ENCODE measurements at regions not wholly inside any gene's neighbourhood (a gene's known extent, or its start where the extent isn't known, plus 50 kb on each side); places are given as distances from the start of the nearest gene placed in this dataset.

DNA sequence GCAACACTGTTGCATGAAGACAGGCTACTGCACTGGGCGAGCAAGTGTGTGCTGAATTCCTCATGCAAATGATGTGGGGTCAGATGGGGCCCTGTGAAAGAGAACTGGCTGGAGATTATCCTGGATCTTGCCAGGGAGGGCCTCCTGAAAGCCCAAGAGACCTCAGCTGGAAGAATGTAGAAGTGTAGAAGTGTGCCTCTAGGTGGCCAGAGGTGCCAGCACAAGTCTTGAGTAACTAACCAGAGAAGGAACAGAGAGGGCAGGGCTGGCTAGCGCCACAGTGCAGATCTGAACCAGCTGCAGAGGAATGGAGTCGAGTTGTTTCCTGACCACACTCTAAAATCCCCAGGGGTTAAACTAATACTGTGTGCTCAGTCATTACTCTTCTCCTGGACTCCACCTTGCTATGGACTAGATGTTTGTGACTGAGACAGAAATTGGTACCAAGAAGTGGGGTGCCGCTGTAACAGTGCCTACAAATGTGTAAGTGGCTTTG, 399.3 kb downstream of the LRATD1 start:
- CTCF ChIA-PET: interaction anchor here (0.7 to 0.9 kb wide), 2 partner anchors 28 to 561 kb away, joined by 3 read pairs; no protein-coding TSS in a partner anchor
- H3K9me2 ChIP-seq: no peaks in the 10 kb centered on the region
- H3K27ac ChIP-seq (ENCODE audit: low read depth in 2 of 2, low read length in 1 of 2): no peak overlapping the region
- no peak overlapping the region for H3K9ac ChIP-seq
- 12% methylated on average over 4 of the region's 4 CpGs for WGBS (ENCODE audit: low lambda C conversion rate)
- no peaks in the 10 kb centered on the region for H3K79me2 ChIP-seq (ENCODE audit: insufficient read depth)
- H3K9me3 ChIP-seq: no peaks in the 10 kb centered on the region
- no peak overlapping the region for H3K4me3 ChIP-seq (ENCODE audit: low read depth in 2 of 2, low read length in 1 of 2)
- no peak overlapping the region for H3K4me2 ChIP-seq
- no peaks in the 10 kb centered on the region; a peak in 1 of 4 replicates for H3K4me1 ChIP-seq (ENCODE audit: control insufficient read depth in 1 of 2, insufficient read depth in 2 of 2, low read depth in 1 of 2, low read length in 1 of 2)
- TF ChIP-seq FOXM1 (IDR thresholded peaks at IDR 0.05; ENCODE audit: low read depth): no peak
- no peak for TF ChIP-seq SMC3 (IDR thresholded peaks at IDR 0.05; ENCODE audit: low read depth, low read length)
- TF ChIP-seq JUND (IDR thresholded peaks at IDR 0.05): no peak
- TF ChIP-seq, protein P1, sequence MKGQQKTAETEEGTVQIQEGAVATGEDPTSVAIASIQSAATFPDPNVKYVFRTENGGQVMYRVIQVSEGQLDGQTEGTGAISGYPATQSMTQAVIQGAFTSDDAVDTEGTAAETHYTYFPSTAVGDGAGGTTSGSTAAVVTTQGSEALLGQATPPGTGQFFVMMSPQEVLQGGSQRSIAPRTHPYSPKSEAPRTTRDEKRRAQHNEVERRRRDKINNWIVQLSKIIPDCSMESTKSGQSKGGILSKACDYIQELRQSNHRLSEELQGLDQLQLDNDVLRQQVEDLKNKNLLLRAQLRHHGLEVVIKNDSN (IDR thresholded peaks at IDR 0.05; ENCODE audit: borderline replicate concordance, low read depth): no peak
- no peak for TF ChIP-seq GATA2 (CRISPR knock-in tag; IDR thresholded peaks at IDR 0.05)
- TF ChIP-seq FOSL2 (IDR thresholded peaks at IDR 0.05; ENCODE audit: borderline replicate concordance, low read depth): no peak
- no peak for TF ChIP-seq RAD21 (IDR thresholded peaks at IDR 0.05; ENCODE audit: low read length)
- TF ChIP-seq, protein P2, sequence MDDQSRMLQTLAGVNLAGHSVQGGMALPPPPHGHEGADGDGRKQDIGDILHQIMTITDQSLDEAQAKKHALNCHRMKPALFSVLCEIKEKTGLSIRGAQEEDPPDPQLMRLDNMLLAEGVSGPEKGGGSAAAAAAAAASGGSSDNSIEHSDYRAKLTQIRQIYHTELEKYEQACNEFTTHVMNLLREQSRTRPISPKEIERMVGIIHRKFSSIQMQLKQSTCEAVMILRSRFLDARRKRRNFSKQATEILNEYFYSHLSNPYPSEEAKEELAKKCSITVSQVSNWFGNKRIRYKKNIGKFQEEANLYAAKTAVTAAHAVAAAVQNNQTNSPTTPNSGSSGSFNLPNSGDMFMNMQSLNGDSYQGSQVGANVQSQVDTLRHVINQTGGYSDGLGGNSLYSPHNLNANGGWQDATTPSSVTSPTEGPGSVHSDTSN (IDR thresholded peaks at IDR 0.05): no peak
- TF ChIP-seq RXRA (IDR thresholded peaks at IDR 0.05; ENCODE audit: borderline replicate concordance, low read depth): no peak
- TF ChIP-seq, protein P3, sequence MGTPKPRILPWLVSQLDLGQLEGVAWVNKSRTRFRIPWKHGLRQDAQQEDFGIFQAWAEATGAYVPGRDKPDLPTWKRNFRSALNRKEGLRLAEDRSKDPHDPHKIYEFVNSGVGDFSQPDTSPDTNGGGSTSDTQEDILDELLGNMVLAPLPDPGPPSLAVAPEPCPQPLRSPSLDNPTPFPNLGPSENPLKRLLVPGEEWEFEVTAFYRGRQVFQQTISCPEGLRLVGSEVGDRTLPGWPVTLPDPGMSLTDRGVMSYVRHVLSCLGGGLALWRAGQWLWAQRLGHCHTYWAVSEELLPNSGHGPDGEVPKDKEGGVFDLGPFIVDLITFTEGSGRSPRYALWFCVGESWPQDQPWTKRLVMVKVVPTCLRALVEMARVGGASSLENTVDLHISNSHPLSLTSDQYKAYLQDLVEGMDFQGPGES (IDR thresholded peaks at IDR 0.05; ENCODE audit: low read depth, low read length): no peak
- no peak for TF ChIP-seq POLR2AphosphoS5 (IDR thresholded peaks at IDR 0.05; ENCODE audit: low read depth, low read length)
- TF ChIP-seq, protein P4, sequence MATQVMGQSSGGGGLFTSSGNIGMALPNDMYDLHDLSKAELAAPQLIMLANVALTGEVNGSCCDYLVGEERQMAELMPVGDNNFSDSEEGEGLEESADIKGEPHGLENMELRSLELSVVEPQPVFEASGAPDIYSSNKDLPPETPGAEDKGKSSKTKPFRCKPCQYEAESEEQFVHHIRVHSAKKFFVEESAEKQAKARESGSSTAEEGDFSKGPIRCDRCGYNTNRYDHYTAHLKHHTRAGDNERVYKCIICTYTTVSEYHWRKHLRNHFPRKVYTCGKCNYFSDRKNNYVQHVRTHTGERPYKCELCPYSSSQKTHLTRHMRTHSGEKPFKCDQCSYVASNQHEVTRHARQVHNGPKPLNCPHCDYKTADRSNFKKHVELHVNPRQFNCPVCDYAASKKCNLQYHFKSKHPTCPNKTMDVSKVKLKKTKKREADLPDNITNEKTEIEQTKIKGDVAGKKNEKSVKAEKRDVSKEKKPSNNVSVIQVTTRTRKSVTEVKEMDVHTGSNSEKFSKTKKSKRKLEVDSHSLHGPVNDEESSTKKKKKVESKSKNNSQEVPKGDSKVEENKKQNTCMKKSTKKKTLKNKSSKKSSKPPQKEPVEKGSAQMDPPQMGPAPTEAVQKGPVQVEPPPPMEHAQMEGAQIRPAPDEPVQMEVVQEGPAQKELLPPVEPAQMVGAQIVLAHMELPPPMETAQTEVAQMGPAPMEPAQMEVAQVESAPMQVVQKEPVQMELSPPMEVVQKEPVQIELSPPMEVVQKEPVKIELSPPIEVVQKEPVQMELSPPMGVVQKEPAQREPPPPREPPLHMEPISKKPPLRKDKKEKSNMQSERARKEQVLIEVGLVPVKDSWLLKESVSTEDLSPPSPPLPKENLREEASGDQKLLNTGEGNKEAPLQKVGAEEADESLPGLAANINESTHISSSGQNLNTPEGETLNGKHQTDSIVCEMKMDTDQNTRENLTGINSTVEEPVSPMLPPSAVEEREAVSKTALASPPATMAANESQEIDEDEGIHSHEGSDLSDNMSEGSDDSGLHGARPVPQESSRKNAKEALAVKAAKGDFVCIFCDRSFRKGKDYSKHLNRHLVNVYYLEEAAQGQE (IDR thresholded peaks at IDR 0.05; ENCODE audit: low read depth, low read length): no peak
- no peak for TF ChIP-seq TEAD4 (IDR thresholded peaks at IDR 0.05; ENCODE audit: borderline replicate concordance, insufficient read depth)
- TF ChIP-seq RFX5 (IDR thresholded peaks at IDR 0.05; ENCODE audit: low read length): no peak
- no peak for TF ChIP-seq MXI1 (IDR thresholded peaks at IDR 0.05; ENCODE audit: low read depth, low read length)
- no peak for TF ChIP-seq ELF1 (IDR thresholded peaks at IDR 0.05)
- TF ChIP-seq CHD2 (IDR thresholded peaks at IDR 0.05; ENCODE audit: low read length, partially characterized antibody): no peak
- no peak for TF ChIP-seq EZH2phosphoT487 (IDR thresholded peaks at IDR 0.05; ENCODE audit: borderline replicate concordance, low read depth)
- no peak for DNase-seq
- POLR2A ChIA-PET: no interaction called here
- H3K27me3 ChIP-seq (ENCODE audit: insufficient read depth): no peaks in the 10 kb centered on the region
- no peaks in the 10 kb centered on the region for H4K20me1 ChIP-seq (ENCODE audit: insufficient read depth)
- no peaks in the 10 kb centered on the region for H3K36me3 ChIP-seq (replicated peaks in 1 of 2; ENCODE audit: control insufficient read depth in 1 of 2, insufficient read depth in 2 of 2, low read length in 1 of 2)
- H2AFZ ChIP-seq (ENCODE audit: low read depth): no peak overlapping the region
- H3F3A ChIP-seq (replicated peaks; ENCODE audit: insufficient read depth): no peaks in the 10 kb centered on the region

Measured in SK-N-SH (cell line).